IMR-90 (cell line): ENCODE measurements at regions not wholly inside any gene's neighbourhood (a gene's known extent, or its start where the extent isn't known, plus 50 kb on each side); places are given as distances from the start of the nearest gene placed in this dataset.

Experiments
- ATAC-seq: fragments of 200-7000 bp; cut with Tn5 transposase; 2 replicates; pipeline ENCODE4 v1.9.1; 2020; ENCODE audit warnings: low read depth, mild to moderate bottlenecking, moderate library complexity
- BruUV-seq: library from RNA; stranded (reverse); fragments of 400-500 nt; replicated peaks from 2 replicates; lab custom pipeline; 2021; lab: Mats Ljungman, UMichigan
- CTCF ChIA-PET: fragments of 300-600 bp; formaldehyde crosslinking; extraction: SDS; loops from one replicate; lab custom pipeline; 2021; ENCODE audit warnings: antibody characterized with exemption; lab: Yijun Ruan, JAX
- POLR2A ChIA-PET: fragments of 300-600 bp; sonication (Branson Sonifier 250); formaldehyde crosslinking; loops from one replicate; lab custom pipeline; 2022; ENCODE audit warnings: antibody characterized with exemption; ENCODE audit not compliant: unreplicated experiment; lab: Charles Lee
- DNase-seq: peaks from one replicate; pipeline ENCODE4 v3.0.0; 2013
- H2AFZ ChIP-seq: replicated peaks from 2 replicates; pipeline ENCODE3; 2013; ENCODE audit warnings: low read length, mild to moderate bottlenecking; ENCODE audit not compliant: poor library complexity
- H2AK5ac ChIP-seq: 2 replicates; pipeline ENCODE4 v1.6.1; 2013; ENCODE audit warnings: low read depth, low read length, inconsistent platforms
- H2AK9ac ChIP-seq: replicated peaks from 2 replicates; pipeline ENCODE3; 2013; ENCODE audit warnings: mild to moderate bottlenecking, low read depth, low read length, moderate library complexity; ENCODE audit not compliant: poor library complexity
- H2BK120ac ChIP-seq: 2 replicates; pipeline ENCODE4 v1.6.1; 2013; ENCODE audit warnings: low read depth, low read length, inconsistent platforms
- H2BK15ac ChIP-seq: 3 replicates; pipeline ENCODE4 v1.6.1; 2013; ENCODE audit warnings: low read depth, low read length, inconsistent platforms
- H2BK20ac ChIP-seq: 2 replicates; pipeline ENCODE4 v1.6.1; 2013; ENCODE audit warnings: low read depth, mild to moderate bottlenecking, inconsistent platforms, low read length, moderate library complexity
- H2BK5ac ChIP-seq: 2 replicates; pipeline ENCODE4 v1.6.1; 2013; ENCODE audit warnings: mild to moderate bottlenecking, low read depth, low read length, inconsistent platforms; ENCODE audit not compliant: poor library complexity, severe bottlenecking
- H3K14ac ChIP-seq: replicated peaks from 2 replicates; pipeline ENCODE4 v1.6.1; 2013; ENCODE audit warnings: low read depth, low read length, inconsistent platforms
- H3K18ac ChIP-seq: 2 replicates; pipeline ENCODE4 v1.6.1; 2013; ENCODE audit warnings: low read depth, low read length, control low read depth
- H3K23ac ChIP-seq: 2 replicates; pipeline ENCODE4 v1.6.1; 2013; ENCODE audit warnings: low read depth, low read length, inconsistent platforms
- H3K27ac ChIP-seq: 2 replicates; pipeline ENCODE4 v1.5.1; 2013; ENCODE audit warnings: mild to moderate bottlenecking, control low read depth, low read length; ENCODE audit not compliant: insufficient read depth
- H3K27me3 ChIP-seq: 2 replicates; pipeline ENCODE4 v1.6.1; 2013; ENCODE audit warnings: low read length; ENCODE audit not compliant: control insufficient read depth, insufficient read depth
- H3K36me3 ChIP-seq: 2 replicates; pipeline ENCODE4 v1.6.1; 2013; ENCODE audit warnings: low read length, mixed read lengths; ENCODE audit not compliant: control insufficient read depth, insufficient read depth
- H3K4ac ChIP-seq: 2 replicates; pipeline ENCODE4 v1.6.1; 2013; ENCODE audit warnings: low read depth, low read length, inconsistent platforms
- H3K4me1 ChIP-seq: 2 replicates; pipeline ENCODE4 v1.6.1; 2013; ENCODE audit warnings: low read length, mixed read lengths; ENCODE audit not compliant: control insufficient read depth, insufficient read depth
- H3K4me2 ChIP-seq: 2 replicates; pipeline ENCODE4 v1.6.1; 2013; ENCODE audit warnings: low read depth, mild to moderate bottlenecking, control low read depth, low read length, moderate library complexity
- H3K4me3 ChIP-seq: 2 replicates; pipeline ENCODE4 v1.5.1; 2013; ENCODE audit warnings: low read depth, mild to moderate bottlenecking, control low read depth, low read length, moderate library complexity; ENCODE audit not compliant: insufficient read depth
- H3K56ac ChIP-seq: 2 replicates; pipeline ENCODE4 v1.6.1; 2013; ENCODE audit warnings: low read length, inconsistent platforms; ENCODE audit not compliant: insufficient read depth; ENCODE audit errors: extremely low read depth
- H3K79me1 ChIP-seq, 2 experiments: 2 replicates each; pipeline ENCODE4 v1.6.1; 2013; ENCODE audit warnings: low read length in 2 of 2, inconsistent platforms in 1 of 2, low read depth in 1 of 2
- H3K9ac ChIP-seq: 2 replicates; pipeline ENCODE4 v1.6.1; 2013; ENCODE audit warnings: low read depth, low read length, control low read depth
- H3K9me1 ChIP-seq: 2 replicates; pipeline ENCODE4 v1.6.1; 2013; ENCODE audit warnings: low read length, inconsistent platforms; ENCODE audit not compliant: insufficient read depth
- H3K9me3 ChIP-seq: 2 replicates; pipeline ENCODE4 v1.6.1; 2013; ENCODE audit warnings: low read length; ENCODE audit not compliant: control insufficient read depth, insufficient read depth
- H4K20me1 ChIP-seq: 2 replicates; pipeline ENCODE4 v1.6.1; 2013; ENCODE audit warnings: low read length, inconsistent platforms; ENCODE audit not compliant: insufficient read depth
- H4K5ac ChIP-seq: 2 replicates; pipeline ENCODE4 v1.6.1; 2013; ENCODE audit warnings: mild to moderate bottlenecking, low read depth, low read length, control low read depth
- H4K8ac ChIP-seq, 2 experiments: 2 replicates each; pipeline ENCODE4 v1.6.1; 2013; ENCODE audit warnings: low read depth in 2 of 2, low read length in 2 of 2, control low read depth in 1 of 2, inconsistent platforms in 1 of 2
- H4K91ac ChIP-seq: 2 replicates; pipeline ENCODE4 v1.6.1; 2013; ENCODE audit warnings: low read depth, low read length, inconsistent platforms; ENCODE audit not compliant: insufficient read depth
- BHLHE40 ChIP-seq: fragments of 150-350 bp; IDR thresholded peaks from 2 replicates; pipeline ENCODE4 v1.6.1; 2016; ENCODE audit warnings: mild to moderate bottlenecking, low read depth, low read length
- RFX5 ChIP-seq: IDR thresholded peaks from 2 replicates; pipeline ENCODE4 v1.8.0; 2012; ENCODE audit warnings: low read depth, mild to moderate bottlenecking, low read length, moderate library complexity
- WGBS, 2 experiments: methylation state at CpG; one replicate each; pipeline versions ENCODE4 v1.1.5 to v1.1.7; 2013; ENCODE audit warnings: missing lambda C conversion rate in 2 of 2; ENCODE audit not compliant: insufficient read length in 1 of 2; ENCODE audit errors: extremely low coverage in 2 of 2; 5-methylcytosine and 5-hydroxymethylcytosine counted together
- dilution Hi-C: fragments of 300-500 bp; cut with HindIII; formaldehyde crosslinking; loops from one replicate; pipeline ENCODE4 v1.14.3; 2018; ENCODE audit warnings: low sequenced_read_pairs; ENCODE audit not compliant: unreplicated experiment
- in situ Hi-C: fragments of 300-500 bp; cut with MboI; formaldehyde crosslinking; loops from 3 replicates; pipeline ENCODE4 v1.14.3; 2019; ENCODE audit warnings: low sequenced_read_pairs, inconsistent platforms, mixed read lengths
- intact Hi-C: fragments of 100-400 bp; cut with micrococcal nuclease; formaldehyde crosslinking; loops from 2 replicates; pipeline ENCODE4 v1.10.0; 2022

DNA sequence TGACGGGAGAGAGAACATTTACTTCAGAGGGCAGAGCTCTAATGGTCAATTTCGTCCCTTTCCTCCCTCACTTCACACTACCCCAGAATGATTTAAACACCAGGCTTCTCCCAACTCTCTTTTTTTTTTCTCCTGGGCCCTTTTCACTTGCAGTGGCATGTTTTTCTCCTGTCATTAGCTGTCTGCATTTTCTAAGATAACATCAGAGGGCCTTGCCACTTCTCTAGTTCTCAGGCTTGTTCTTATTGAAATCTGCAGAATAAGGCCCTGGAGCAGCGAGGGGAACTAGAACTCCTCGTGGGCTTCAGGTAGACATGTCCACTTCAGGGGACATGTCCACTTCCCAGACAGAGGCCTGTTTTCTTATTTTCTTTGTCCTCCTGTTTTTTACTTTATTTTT, 514.4 kb upstream of the TBL1XR1 start:
- Histone ChIP-seq H3K27ac (no peak overlapping the region), H3K14ac (no peak overlapping the region), H3K4me1 (peaks cover 2% of the 10 kb centered on the region), H3K4me3 (no peak overlapping the region), H4K8ac (no peak overlapping the region), H2BK5ac (no peak overlapping the region), H3K23ac (no peak overlapping the region), H3K56ac (no peak overlapping the region), H4K20me1 (no peaks in the 10 kb centered on the region), H3K36me3 (no peaks in the 10 kb centered on the region), H2AK9ac (no peak overlapping the region), H3K18ac (no peak overlapping the region), H2BK120ac (no peak overlapping the region), H3K4me2 (no peak overlapping the region), H3K9me1 (no peaks in the 10 kb centered on the region), H3K4ac (no peak overlapping the region), H2AK5ac (no peak overlapping the region), H2BK20ac (no peak overlapping the region), H4K5ac (no peak overlapping the region), H4K91ac (no peak overlapping the region), H3K79me1 (no peaks in the 10 kb centered on the region), H3K27me3 (no peaks in the 10 kb centered on the region), H2AFZ (no peak overlapping the region), H3K9ac (no peak overlapping the region), H3K9me3 (no peaks in the 10 kb centered on the region), H2BK15ac (no peak overlapping the region)
- POLR2A ChIA-PET, result no interaction called here
- intact Hi-C loops, result no loop called here
- in situ Hi-C loops, result no loop called here
- TF ChIP-seq BHLHE40 (no peak), RFX5 (no peak)
- BruUV-seq, result no TSS peak
- WGBS, 2 experiments, result no CpG with 5 or more reads among the region's 4 CpGs
- dilution Hi-C loops, result no loop called here
- DNase-seq, result no peak
- CTCF ChIA-PET, result interaction anchor here (0.6 kb wide), 1 partner anchor 17 kb away, joined by 3 read pairs; no protein-coding TSS in a partner anchor
- no peak for ATAC-seq
